Esophagus muscularis mucosa (tissue), 3 donors: ENCODE measurements at regions not wholly inside any gene's neighbourhood (a gene's known extent, or its start where the extent isn't known, plus 50 kb on each side); places are given as distances from the start of the nearest gene placed in this dataset.

ENCODE experiments used
- POLR2A ChIP-seq: fragments of 450-650 bp; IDR thresholded peaks from one replicate; pipeline ENCODE4 v1.6.1; 2017; ENCODE audit warnings: antibody characterized with exemption, moderate library complexity, mild to moderate bottlenecking, low read depth
- POLR2AphosphoS5 ChIP-seq, 2 donors: sonication (generic); formaldehyde crosslinking; IDR thresholded peaks; one replicate each; pipeline ENCODE4 v1.6.1; 2017; ENCODE audit warnings: antibody characterized with exemption in 2 of 2
- TF ChIP-seq, protein P1 (sequence below), 3 experiments: fragments of 200-600 bp in 2 of 3; fragments of 450-650 bp in 1 of 3; sonication (generic) in 2 of 3; IDR thresholded peaks; one replicate each; pipeline ENCODE4 v1.5.1; 2017 to 2019; ENCODE audit warnings: antibody characterized with exemption in 3 of 3, mild to moderate bottlenecking in 2 of 3, moderate library complexity in 1 of 3

- TF ChIP-seq, protein P1, sequence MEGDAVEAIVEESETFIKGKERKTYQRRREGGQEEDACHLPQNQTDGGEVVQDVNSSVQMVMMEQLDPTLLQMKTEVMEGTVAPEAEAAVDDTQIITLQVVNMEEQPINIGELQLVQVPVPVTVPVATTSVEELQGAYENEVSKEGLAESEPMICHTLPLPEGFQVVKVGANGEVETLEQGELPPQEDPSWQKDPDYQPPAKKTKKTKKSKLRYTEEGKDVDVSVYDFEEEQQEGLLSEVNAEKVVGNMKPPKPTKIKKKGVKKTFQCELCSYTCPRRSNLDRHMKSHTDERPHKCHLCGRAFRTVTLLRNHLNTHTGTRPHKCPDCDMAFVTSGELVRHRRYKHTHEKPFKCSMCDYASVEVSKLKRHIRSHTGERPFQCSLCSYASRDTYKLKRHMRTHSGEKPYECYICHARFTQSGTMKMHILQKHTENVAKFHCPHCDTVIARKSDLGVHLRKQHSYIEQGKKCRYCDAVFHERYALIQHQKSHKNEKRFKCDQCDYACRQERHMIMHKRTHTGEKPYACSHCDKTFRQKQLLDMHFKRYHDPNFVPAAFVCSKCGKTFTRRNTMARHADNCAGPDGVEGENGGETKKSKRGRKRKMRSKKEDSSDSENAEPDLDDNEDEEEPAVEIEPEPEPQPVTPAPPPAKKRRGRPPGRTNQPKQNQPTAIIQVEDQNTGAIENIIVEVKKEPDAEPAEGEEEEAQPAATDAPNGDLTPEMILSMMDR (IDR thresholded peaks at IDR 0.05) = no peak
- no peak for TF ChIP-seq POLR2A
- TF ChIP-seq POLR2AphosphoS5 (IDR thresholded peaks at IDR 0.05) = no peak
These were observed 506.9 kb downstream of the BCL11A start for GRCh38 chr2:60046529-60046928.
